GM18502 (cell line): ENCODE measurements at regions not wholly inside any gene's neighbourhood (a gene's known extent, or its start where the extent isn't known, plus 50 kb on each side); places are given as distances from the start of the nearest gene placed in this dataset.

Experiments used
- ATAC-seq: cut with Tn5 transposase; IDR thresholded peaks from one replicate; pipeline ENCODE4 v1.9.1; 2021; ENCODE audit warnings: mild to moderate bottlenecking; ENCODE audit not compliant: unreplicated experiment, poor library complexity

GRCh38 chr18:51757255-51757924, 559.9 kb upstream of the MEX3C start:
- ATAC-seq, result no peak

GRCh38 chr18:51762373-51762772, 564.9 kb upstream of the MEX3C start:
- no peak for ATAC-seq

- ATAC-seq, result peak; percentile 63
These were observed 568.3 kb upstream of the MEX3C start for GRCh38 chr18:51765606-51766360.

DNA sequence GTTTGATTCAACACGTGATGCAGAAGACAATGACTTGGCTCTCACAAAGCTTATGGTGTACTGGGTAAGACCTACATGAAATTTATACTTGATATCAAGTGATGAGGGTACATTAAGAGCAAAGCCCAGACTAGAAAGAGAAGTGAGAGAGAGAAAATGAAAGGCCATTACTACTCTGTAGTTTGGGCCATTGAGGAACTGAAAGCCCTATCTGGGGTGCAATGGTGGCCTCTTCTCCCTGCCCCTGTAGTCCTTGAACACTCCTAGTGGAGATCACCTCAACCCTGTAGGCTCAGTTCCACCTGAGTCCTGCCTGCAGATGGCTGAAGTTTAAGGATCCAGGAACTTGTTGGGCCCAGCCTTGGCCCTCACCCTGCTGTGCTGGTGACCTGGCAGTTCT, 569.8 kb upstream of the MEX3C start:
- ATAC-seq, result peak; percentile 90

- no peak for ATAC-seq
These were observed 561.9 kb upstream of the DCC start for GRCh38 chr18:51778115-51778514.

DNA sequence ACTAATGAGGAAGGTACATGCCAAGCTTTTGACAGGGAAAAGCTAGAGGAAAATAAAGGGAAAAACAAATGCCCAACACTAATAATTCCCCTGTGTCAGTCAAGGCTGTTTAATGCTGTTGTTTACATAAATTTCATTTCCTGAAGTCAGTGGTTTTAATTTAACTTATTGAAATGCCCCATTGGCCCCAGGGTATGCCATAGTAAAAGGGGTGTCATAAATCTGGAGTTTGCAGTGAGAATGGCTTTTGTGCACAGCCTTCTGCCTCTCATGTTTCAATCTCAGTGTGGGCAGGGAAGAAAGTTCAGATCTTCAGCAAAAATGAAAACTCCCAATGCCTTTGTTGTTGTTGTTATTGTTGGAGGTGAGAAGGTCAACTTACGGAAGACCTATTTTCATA, 550.1 kb upstream of the DCC start:
- ATAC-seq, result no peak

GRCh38 chr18:51801514-51801913, 538.5 kb upstream of the DCC start:
- no peak for ATAC-seq

DNA sequence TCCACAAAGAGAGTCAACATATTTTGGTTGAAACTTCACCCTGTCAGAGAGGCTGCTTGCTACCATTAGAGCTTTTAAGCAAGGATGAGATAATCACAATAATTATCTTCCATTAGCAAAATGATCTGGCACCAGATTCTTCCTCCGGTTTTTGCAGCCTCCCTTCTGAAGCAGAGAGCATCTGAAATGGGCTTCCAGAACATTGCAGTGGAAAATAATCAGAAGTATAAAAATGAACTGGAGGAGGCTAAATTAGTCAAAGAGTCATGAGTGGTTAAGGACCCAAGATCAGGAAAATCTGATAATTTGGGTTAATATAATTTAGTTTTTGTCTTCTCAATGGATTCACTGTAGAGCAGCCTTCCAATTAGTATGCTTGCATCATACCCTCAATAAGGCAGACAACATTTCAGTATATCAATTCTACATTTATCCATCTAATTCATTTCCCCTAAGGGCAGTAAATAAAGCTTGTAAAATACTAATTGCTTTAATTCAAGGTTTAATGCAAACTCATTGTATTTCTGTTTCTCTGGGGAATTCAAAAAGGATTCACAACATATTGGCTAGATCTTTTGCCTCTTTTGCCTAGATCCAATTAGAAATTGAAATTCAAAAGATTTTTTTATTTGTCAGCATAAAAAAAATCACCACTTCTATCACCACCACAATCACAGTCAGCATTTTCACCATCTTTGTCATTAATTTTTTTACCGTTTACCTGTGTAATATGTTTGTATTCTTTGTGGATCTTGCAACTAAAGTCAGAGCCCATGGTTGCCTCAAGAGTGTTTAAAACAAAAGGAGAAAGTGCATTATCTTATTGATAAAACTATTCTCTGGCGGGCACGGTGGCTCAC, 537.2 kb upstream of the DCC start:
- no peak for ATAC-seq

DNA sequence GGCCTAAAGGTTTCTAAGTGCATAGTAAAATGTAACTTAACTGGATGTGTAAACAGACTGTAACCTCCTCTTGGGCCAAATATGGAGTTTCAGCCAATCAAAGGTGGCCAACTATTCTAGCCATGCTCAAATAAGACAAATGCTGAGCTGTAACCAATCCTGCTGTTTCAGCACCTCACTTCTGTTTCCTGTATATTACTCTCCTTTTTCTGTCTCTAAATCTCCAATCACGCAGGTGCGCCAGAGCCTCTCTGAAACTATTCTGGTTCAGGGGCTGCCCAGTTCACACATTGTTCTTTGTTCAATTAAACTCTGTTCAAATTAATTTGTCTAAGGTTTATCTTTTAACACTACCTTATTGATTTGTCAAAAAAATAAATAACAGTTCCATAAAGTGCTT, 532.7 kb upstream of the DCC start:
- no peak for ATAC-seq

- ATAC-seq, result peak; percentile 58
These were observed 528.1 kb upstream of the DCC start for GRCh38 chr18:51811883-51812282.

DNA sequence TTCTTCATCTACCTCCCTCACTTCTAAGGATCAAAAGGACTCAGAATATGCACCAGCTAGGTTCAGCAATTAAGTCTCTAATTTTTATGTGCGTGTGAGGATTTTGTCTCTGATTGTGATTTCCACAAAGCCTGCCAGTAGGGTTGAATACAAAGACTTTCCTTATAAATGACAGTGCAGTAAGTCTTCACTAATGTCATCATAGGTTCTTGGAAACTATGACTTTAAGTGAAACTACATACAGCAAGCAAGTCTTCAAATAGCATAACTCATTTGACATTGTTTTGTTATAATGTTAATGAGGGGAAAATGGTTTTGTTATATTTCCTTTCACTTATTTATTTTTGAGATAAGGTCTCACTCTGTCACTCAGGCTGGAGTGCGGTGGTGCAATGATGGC, 526.3 kb upstream of the DCC start:
- no peak for ATAC-seq

GRCh38 chr18:51821610-51822009, 518.4 kb upstream of the DCC start:
- ATAC-seq, result no peak

GRCh38 chr18:51824746-51825145, 515.3 kb upstream of the DCC start:
- ATAC-seq, result no peak

DNA sequence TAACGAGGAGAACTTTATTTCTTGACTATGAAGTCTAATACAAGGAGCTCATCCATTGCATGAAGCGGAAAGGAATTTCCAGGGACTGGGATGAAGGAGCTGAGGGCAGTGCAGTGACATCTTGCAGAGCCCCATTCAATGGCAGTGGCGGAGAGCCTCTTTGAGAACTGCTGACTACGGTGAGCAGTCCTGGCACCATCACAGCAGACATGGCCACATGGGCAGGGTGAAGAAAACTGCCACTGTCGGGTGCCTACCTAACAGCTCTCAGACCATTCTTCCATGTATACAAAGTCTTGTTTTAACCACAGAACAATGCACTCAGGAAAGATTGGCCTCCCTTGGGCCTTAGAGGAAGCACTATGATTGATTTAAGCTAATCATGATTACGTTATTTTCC, 506.1 kb upstream of the DCC start:
- no peak for ATAC-seq

DNA sequence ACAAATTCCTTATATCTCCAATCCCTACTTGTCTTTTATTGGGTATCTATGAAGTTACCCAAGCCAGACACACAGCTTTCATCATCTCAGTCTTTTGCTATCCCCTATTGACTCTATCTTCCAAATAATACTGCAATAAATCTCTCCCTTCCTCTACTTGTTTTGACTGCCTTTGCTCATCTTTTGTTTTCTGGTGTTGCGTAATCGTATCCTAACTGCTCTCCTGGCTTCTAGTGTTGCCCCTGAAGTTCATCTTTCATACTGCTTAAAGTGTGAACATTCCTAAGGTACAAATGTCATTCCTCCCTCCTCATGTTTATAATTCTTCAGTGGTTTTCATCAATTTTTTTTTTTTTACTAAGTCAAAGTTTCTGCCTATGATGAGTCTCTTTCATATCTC, 491.3 kb upstream of the DCC start:
- ATAC-seq, result no peak

GRCh38 chr18:51852681-51853080, 487.3 kb upstream of the DCC start:
- no peak for ATAC-seq

GRCh38 chr18:51857989-51858388, 482.0 kb upstream of the DCC start:
- no peak for ATAC-seq

DNA sequence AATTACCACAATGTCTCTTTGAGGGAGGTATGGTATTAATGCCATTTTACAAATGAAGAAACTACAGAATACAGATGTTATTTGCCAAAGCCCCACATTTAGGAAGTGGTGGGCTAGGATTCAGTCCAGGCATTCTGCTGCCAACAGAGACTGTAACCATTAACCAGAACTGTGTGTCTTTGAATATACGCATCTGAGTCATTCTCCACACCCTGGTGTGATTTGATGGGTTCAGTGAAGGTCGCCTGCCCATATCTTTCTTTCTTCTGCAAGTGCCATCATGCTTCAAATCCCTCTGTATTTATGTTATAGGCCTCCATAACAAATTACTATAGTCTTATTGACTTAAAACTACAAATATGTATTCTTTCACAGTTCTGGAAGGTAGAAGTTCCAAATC, 479.0 kb upstream of the DCC start:
- ATAC-seq, result no peak

GRCh38 chr18:51862051-51862715, 477.8 kb upstream of the DCC start:
- ATAC-seq, result no peak

GRCh38 chr18:51864219-51864965, 475.6 kb upstream of the DCC start:
- no peak for ATAC-seq
